Neural cell (in vitro differentiated cells): ENCODE measurements at regions not wholly inside any gene's neighbourhood (a gene's known extent, or its start where the extent isn't known, plus 50 kb on each side); places are given as distances from the start of the nearest gene placed in this dataset.

Experiments used
- H2AFZ ChIP-seq: fragments of 200-600, 300-800 bp; sonication (generic), shearing (Covaris generic); 2 replicates; pipeline ENCODE4 v1.6.0; 2014; ENCODE audit warnings: low read depth, mild to moderate bottlenecking, antibody characterized with exemption, low read length, moderate library complexity
- H3F3A ChIP-seq: fragments of 200-600 bp; shearing (Covaris generic); 2 replicates; pipeline ENCODE4 v1.6.1; 2016; ENCODE audit warnings: mild to moderate bottlenecking, moderate library complexity, mixed read lengths, antibody characterized with exemption, low read length; ENCODE audit not compliant: insufficient read depth, poor library complexity, severe bottlenecking
- H3K27ac ChIP-seq: fragments of 200-600, 300-800 bp; sonication (generic), shearing (Covaris generic); 2 replicates; pipeline ENCODE4 v1.5.1; 2014; ENCODE audit warnings: mild to moderate bottlenecking, low read length, moderate library complexity
- H3K27me3 ChIP-seq: fragments of 300-800, 200-600 bp; sonication (generic), shearing (Covaris generic); 2 replicates; pipeline ENCODE4 v1.6.0; 2014; ENCODE audit warnings: mild to moderate bottlenecking, low read depth, low read length, moderate library complexity; ENCODE audit not compliant: insufficient read depth
- H3K36me3 ChIP-seq: fragments of 300-800, 200-600 bp; sonication (generic), shearing (Covaris generic); 2 replicates; pipeline ENCODE4 v1.5.1; 2014; ENCODE audit warnings: mild to moderate bottlenecking, antibody characterized with exemption, low read length, moderate library complexity; ENCODE audit not compliant: insufficient read depth
- H3K4me2 ChIP-seq: fragments of 300-800, 200-600 bp; sonication (generic), shearing (Covaris generic); 2 replicates; pipeline ENCODE4 v1.6.0; 2014; ENCODE audit warnings: mild to moderate bottlenecking, low read length
- H3K4me3 ChIP-seq: fragments of 300-800, 200-600 bp; sonication (generic), shearing (Covaris generic); 2 replicates; pipeline ENCODE4 v1.5.1; 2014; ENCODE audit warnings: mild to moderate bottlenecking, low read length, moderate library complexity
- H3K79me2 ChIP-seq: fragments of 200-600 bp; shearing (Covaris generic); replicated peaks from 2 replicates; pipeline ENCODE4 v1.6.0; 2014; ENCODE audit warnings: mild to moderate bottlenecking, low read length, moderate library complexity; ENCODE audit not compliant: insufficient read depth
- H3K9ac ChIP-seq: fragments of 300-800, 200-600 bp; sonication (generic), shearing (Covaris generic); 2 replicates; pipeline ENCODE4 v1.6.1; 2016; ENCODE audit warnings: mild to moderate bottlenecking, low read length, mixed read lengths
- H3K9me2 ChIP-seq: fragments of 200-600 bp; shearing (Covaris generic); 2 replicates; pipeline ENCODE4 v1.6.1; 2016; ENCODE audit warnings: mild to moderate bottlenecking, low read length, mixed read lengths; ENCODE audit not compliant: insufficient read depth
- H3K9me3 ChIP-seq: fragments of 200-600, 300-800 bp; sonication (generic), shearing (Covaris generic); 2 replicates; pipeline ENCODE4 v1.6.1; 2016; ENCODE audit warnings: mild to moderate bottlenecking, mixed run types, low read length, moderate library complexity, mixed read lengths
- H4K20me1 ChIP-seq: fragments of 200-600 bp; shearing (Covaris generic); 2 replicates; pipeline ENCODE4 v1.6.1; 2016; ENCODE audit warnings: mild to moderate bottlenecking, mixed run types; ENCODE audit not compliant: insufficient read depth
- CTCF ChIP-seq: fragments of 450-650 bp; IDR thresholded peaks from 2 replicates; pipeline ENCODE4 v1.5.1; 2014; ENCODE audit warnings: antibody characterized with exemption, mild to moderate bottlenecking, moderate library complexity; ENCODE audit not compliant: poor library complexity, severe bottlenecking
- EP300 ChIP-seq: fragments of 450-650 bp; conservative IDR thresholded peaks from 2 replicates; pipeline ENCODE4 v1.6.1; 2014; ENCODE audit warnings: antibody characterized with exemption, mild to moderate bottlenecking, moderate library complexity; ENCODE audit not compliant: poor library complexity, severe bottlenecking
- EZH2 ChIP-seq: fragments of 200-600, 300-800 bp; shearing (Covaris generic), sonication (generic); IDR thresholded peaks from 2 replicates; pipeline ENCODE4 v1.6.1; 2014; ENCODE audit warnings: antibody characterized with exemption, low read length, borderline replicate concordance, mild to moderate bottlenecking; ENCODE audit not compliant: insufficient read depth, poor library complexity, severe bottlenecking
- MXI1 ChIP-seq: fragments of 450-650 bp; conservative IDR thresholded peaks from 2 replicates; pipeline ENCODE4 v1.6.1; 2014; ENCODE audit warnings: antibody characterized with exemption, mild to moderate bottlenecking; ENCODE audit not compliant: poor library complexity, severe bottlenecking
- POLR2AphosphoS5 ChIP-seq: IDR thresholded peaks from 2 replicates; pipeline ENCODE4 v1.6.1; 2012
- RAD21 ChIP-seq: fragments of 450-650 bp; conservative IDR thresholded peaks from 2 replicates; pipeline ENCODE4 v1.6.1; 2014; ENCODE audit warnings: antibody characterized with exemption, mild to moderate bottlenecking, moderate library complexity
- REST ChIP-seq: IDR thresholded peaks from 2 replicates; pipeline ENCODE4 v1.6.1; 2012; ENCODE audit warnings: borderline replicate concordance
- SMC3 ChIP-seq: fragments of 450-650 bp; conservative IDR thresholded peaks from 2 replicates; pipeline ENCODE4 v1.6.1; 2014; ENCODE audit warnings: antibody characterized with exemption, mild to moderate bottlenecking, moderate library complexity; ENCODE audit not compliant: poor library complexity
- TAF1 ChIP-seq: IDR thresholded peaks from 2 replicates; pipeline ENCODE4 v1.6.1; 2012; ENCODE audit warnings: low read depth

DNA sequence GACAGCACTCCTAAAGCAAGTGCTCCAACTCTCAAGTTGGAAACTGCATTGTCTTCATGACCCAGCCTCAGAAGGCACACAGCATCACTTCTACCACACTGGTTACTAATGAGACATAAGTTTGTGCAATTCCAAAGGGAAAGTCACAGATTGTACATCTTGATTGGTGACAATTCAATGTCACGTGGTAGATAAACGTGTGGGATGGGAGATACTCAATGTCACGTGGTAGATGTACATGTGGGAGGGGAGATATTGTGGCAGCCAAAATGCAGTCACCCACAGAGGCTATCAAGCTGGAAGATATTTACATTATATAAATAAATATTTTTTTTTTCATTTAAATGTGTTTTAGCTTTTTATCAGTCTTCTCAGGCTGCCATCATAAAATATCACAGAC, 393.3 kb downstream of the KIF16B start:
- Histone ChIP-seq H3K4me3 (no peak overlapping the region), H3K79me2 (no peaks in the 10 kb centered on the region), H3K27ac (no peak overlapping the region), H3F3A (no peaks in the 10 kb centered on the region), H3K9me3 (no peaks in the 10 kb centered on the region), H3K4me2 (no peak overlapping the region), H3K9me2 (no peaks in the 10 kb centered on the region), H3K27me3 (no peaks in the 10 kb centered on the region), H2AFZ (no peak overlapping the region), H4K20me1 (no peaks in the 10 kb centered on the region), H3K36me3 (no peaks in the 10 kb centered on the region), H3K9ac (no peak overlapping the region)
- no peak for TF ChIP-seq RAD21
- no peak for TF ChIP-seq TAF1
- no peak for TF ChIP-seq REST
- no peak for TF ChIP-seq EZH2
- no peak for TF ChIP-seq EP300
- no peak for TF ChIP-seq MXI1
- TF ChIP-seq POLR2AphosphoS5 = no peak
- TF ChIP-seq CTCF = no peak
- no peak for TF ChIP-seq SMC3

GRCh38 chr20:16179371-16179770, 393.9 kb downstream of the KIF16B start:
- no peaks in the 10 kb centered on the region for H3F3A ChIP-seq
- H3K36me3 ChIP-seq = no peaks in the 10 kb centered on the region
- no peaks in the 10 kb centered on the region for H4K20me1 ChIP-seq
- no peak overlapping the region for H2AFZ ChIP-seq
- H3K27ac ChIP-seq = no peak overlapping the region
- no peaks in the 10 kb centered on the region for H3K79me2 ChIP-seq
- no peaks in the 10 kb centered on the region for H3K9me2 ChIP-seq
- no peak overlapping the region for H3K4me2 ChIP-seq
- TF ChIP-seq MXI1 (no peak), EP300 (no peak), EZH2 (no peak), POLR2AphosphoS5 (no peak), SMC3 (no peak), TAF1 (no peak)
- no peaks in the 10 kb centered on the region for H3K27me3 ChIP-seq
- no peaks in the 10 kb centered on the region for H3K9me3 ChIP-seq
- H3K4me3 ChIP-seq = no peak overlapping the region
- no peak overlapping the region for H3K9ac ChIP-seq
